NK-92 (cell line): ENCODE measurements at regions not wholly inside any gene's neighbourhood (a gene's known extent, or its start where the extent isn't known, plus 50 kb on each side); places are given as distances from the start of the nearest gene placed in this dataset.
"Not testable (repeated sequence)": the region's sequence is repeated elsewhere in the genome, so short reads cannot be mapped to it uniquely, and the experiment has no call there.

Experiments
- DNase-seq: peaks from one replicate; lab custom pipeline; 2025; ENCODE audit not compliant: unreplicated experiment; lab: John Stamatoyannopoulos, UW

GRCh38 chr3:16768014-16768413 is 116.7 kb upstream of the PLCL2 start:
- no peak for DNase-seq

- no peak for DNase-seq
Measured at GRCh38 chr3:16768956-16769355, 115.8 kb upstream of the PLCL2 start.

- DNase-seq, result no peak
Measured at GRCh38 chr3:16769525-16769924, 115.2 kb upstream of the PLCL2 start.

GRCh38 chr3:16770021-16770420 is 114.7 kb upstream of the PLCL2 start:
- no peak for DNase-seq

GRCh38 chr3:16770792-16771191 is 114.0 kb upstream of the PLCL2 start:
- DNase-seq, result no peak

- not testable (repeated sequence) for DNase-seq
Measured at GRCh38 chr3:16773594-16773993, 111.2 kb upstream of the PLCL2 start.

- not testable (repeated sequence) for DNase-seq
Measured at GRCh38 chr3:16774536-16774935, 110.2 kb upstream of the PLCL2 start.

- no peak for DNase-seq
Measured at GRCh38 chr3:16784973-16785372, 99.8 kb upstream of the PLCL2 start.

GRCh38 chr3:16785465-16785864 is 99.3 kb upstream of the PLCL2 start:
- no peak for DNase-seq

GRCh38 chr3:16788440-16789056 is 96.2 kb upstream of the PLCL2 start:
- no peak for DNase-seq

- DNase-seq, result peak; percentile 10
Measured at GRCh38 chr3:16789344-16790120, 95.2 kb upstream of the PLCL2 start.

- DNase-seq, result no peak
Measured at GRCh38 chr3:16790432-16791400, 94.0 kb upstream of the PLCL2 start.

GRCh38 chr3:16793321-16793720 is 91.4 kb upstream of the PLCL2 start:
- no peak for DNase-seq

GRCh38 chr3:16794257-16794656 is 90.5 kb upstream of the PLCL2 start:
- DNase-seq, result no peak

GRCh38 chr3:16795581-16795980 is 89.2 kb upstream of the PLCL2 start:
- no peak for DNase-seq

GRCh38 chr3:16797831-16798230 is 86.9 kb upstream of the PLCL2 start:
- no peak for DNase-seq

- DNase-seq, result no peak
Measured at GRCh38 chr3:16798738-16799137, 86.0 kb upstream of the PLCL2 start.

- no peak for DNase-seq
Measured at GRCh38 chr3:16800361-16800760, 84.4 kb upstream of the PLCL2 start.

GRCh38 chr3:16801223-16801622 is 83.5 kb upstream of the PLCL2 start:
- DNase-seq, result no peak

- DNase-seq, result no peak
Measured at GRCh38 chr3:16801698-16802097, 83.1 kb upstream of the PLCL2 start.

- no peak for DNase-seq
Measured at GRCh38 chr3:16802389-16802788, 82.4 kb upstream of the PLCL2 start.

GRCh38 chr3:16803019-16803418 is 81.7 kb upstream of the PLCL2 start:
- no peak for DNase-seq
